Spleen (tissue), 7 donors: ENCODE measurements at regions not wholly inside any gene's neighbourhood (a gene's known extent, or its start where the extent isn't known, plus 50 kb on each side); places are given as distances from the start of the nearest gene placed in this dataset.

Source experiments
- POLR2A ChIP-seq, 3 donors: fragments of 450-650 bp; IDR thresholded peaks; one replicate each; pipeline ENCODE4 v1.5.1; 2017; ENCODE audit warnings: antibody characterized with exemption in 3 of 3, mild to moderate bottlenecking in 1 of 3
- POLR2AphosphoS5 ChIP-seq, 3 donors: sonication (generic); formaldehyde crosslinking; IDR thresholded peaks; one replicate each; pipeline ENCODE4 v1.5.1; 2017; ENCODE audit warnings: antibody characterized with exemption in 3 of 3
- TF ChIP-seq, protein P1 (sequence below), 11 experiments: fragments of 200-600 bp in 7 of 11; fragments of 450-650 bp in 4 of 11; sonication (generic) in 4 of 11; IDR thresholded peaks in 8 of 11; conservative IDR thresholded peaks in 3 of 11; 1 replicate in 7 of 11; 2 replicates in 4 of 11; pipeline versions ENCODE4 v1.4.0 to v1.8.0; 2016 to 2021; ENCODE audit warnings: antibody characterized with exemption in 11 of 11, inconsistent platforms in 4 of 11, mild to moderate bottlenecking in 1 of 11
- donor health status: DM: no; HTN: no; CAD: no; lungs with moderate emphysema.
- donor health status: DM: no; HTN: no; CAD: no.
- donor health status: DM: no; HTN: no; CAD: no.

GRCh38 chr10:24091256-24091655, 117.7 kb upstream of the KIAA1217 start:
- TF ChIP-seq, protein P1, sequence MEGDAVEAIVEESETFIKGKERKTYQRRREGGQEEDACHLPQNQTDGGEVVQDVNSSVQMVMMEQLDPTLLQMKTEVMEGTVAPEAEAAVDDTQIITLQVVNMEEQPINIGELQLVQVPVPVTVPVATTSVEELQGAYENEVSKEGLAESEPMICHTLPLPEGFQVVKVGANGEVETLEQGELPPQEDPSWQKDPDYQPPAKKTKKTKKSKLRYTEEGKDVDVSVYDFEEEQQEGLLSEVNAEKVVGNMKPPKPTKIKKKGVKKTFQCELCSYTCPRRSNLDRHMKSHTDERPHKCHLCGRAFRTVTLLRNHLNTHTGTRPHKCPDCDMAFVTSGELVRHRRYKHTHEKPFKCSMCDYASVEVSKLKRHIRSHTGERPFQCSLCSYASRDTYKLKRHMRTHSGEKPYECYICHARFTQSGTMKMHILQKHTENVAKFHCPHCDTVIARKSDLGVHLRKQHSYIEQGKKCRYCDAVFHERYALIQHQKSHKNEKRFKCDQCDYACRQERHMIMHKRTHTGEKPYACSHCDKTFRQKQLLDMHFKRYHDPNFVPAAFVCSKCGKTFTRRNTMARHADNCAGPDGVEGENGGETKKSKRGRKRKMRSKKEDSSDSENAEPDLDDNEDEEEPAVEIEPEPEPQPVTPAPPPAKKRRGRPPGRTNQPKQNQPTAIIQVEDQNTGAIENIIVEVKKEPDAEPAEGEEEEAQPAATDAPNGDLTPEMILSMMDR (IDR thresholded peaks at IDR 0.05 in 8 of 11, conservative IDR thresholded peaks at IDR 0.05 in 3 of 11), result no peak
- no peak for TF ChIP-seq POLR2AphosphoS5 (IDR thresholded peaks at IDR 0.05)
- TF ChIP-seq POLR2A (IDR thresholded peaks at IDR 0.05), result no peak
